SK-N-SH (cell line): ENCODE measurements at regions not wholly inside any gene's neighbourhood (a gene's known extent, or its start where the extent isn't known, plus 50 kb on each side); places are given as distances from the start of the nearest gene placed in this dataset.

Source experiments
- CHD2 ChIP-seq: fragments of 150-350 bp; IDR thresholded peaks from 2 replicates; pipeline ENCODE4 v1.6.1; 2018; ENCODE audit warnings: low read length; ENCODE audit not compliant: partially characterized antibody
- CTCF ChIP-seq: fragments of 200-600 bp; sonication (generic); IDR thresholded peaks from 2 replicates; pipeline ENCODE4 v1.6.1; 2017; ENCODE audit warnings: antibody characterized with exemption, mild to moderate bottlenecking, moderate library complexity
- ELF1 ChIP-seq: IDR thresholded peaks from 2 replicates; pipeline ENCODE4 v1.4.0; 2012
- GATA2 ChIP-seq: sonication (generic); formaldehyde crosslinking; IDR thresholded peaks from 2 replicates; pipeline ENCODE4 v1.5.0; 2020; ENCODE audit warnings: mild to moderate bottlenecking, missing genetic modification reagents
- MAX ChIP-seq: IDR thresholded peaks from 2 replicates; pipeline ENCODE4 v1.4.0; 2012; ENCODE audit warnings: low read depth
- PBX3 ChIP-seq: IDR thresholded peaks from 2 replicates; pipeline ENCODE4; 2012
- RAD21 ChIP-seq: IDR thresholded peaks from 2 replicates; pipeline ENCODE4 v1.6.1; 2012; ENCODE audit warnings: mild to moderate bottlenecking, low read length
- TAF1 ChIP-seq: IDR thresholded peaks from 2 replicates; pipeline ENCODE4 v1.6.1; 2012; ENCODE audit warnings: low read depth, mild to moderate bottlenecking, low read length, moderate library complexity, borderline replicate concordance
- USF2 ChIP-seq: fragments of 150-350 bp; IDR thresholded peaks from 2 replicates; pipeline ENCODE4 v1.6.1; 2017; ENCODE audit warnings: antibody characterized with exemption, low read length, low read depth, borderline replicate concordance

- TF ChIP-seq CTCF (no peak), USF2 (no peak), GATA2 (CRISPR knock-in tag) (no peak), PBX3 (no peak), TAF1 (no peak), CHD2 (no peak), MAX (no peak), ELF1 (no peak), RAD21 (no peak)
These were observed 599.8 kb upstream of the USP24 start for GRCh38 chr1:55814967-55815366.
